HG03571 (cell line): ENCODE measurements at regions not wholly inside any gene's neighbourhood (a gene's known extent, or its start where the extent isn't known, plus 50 kb on each side); places are given as distances from the start of the nearest gene placed in this dataset.

Source experiments
- ATAC-seq: cut with Tn5 transposase; IDR thresholded peaks from one replicate; pipeline ENCODE4 v1.9.1; 2021; ENCODE audit not compliant: unreplicated experiment

GRCh38 chr2:181374781-181375675 is 82.2 kb upstream of the ITGA4 start:
- ATAC-seq = peak; percentile 56

GRCh38 chr2:181376442-181376841 is 80.7 kb upstream of the ITGA4 start:
- no peak for ATAC-seq

DNA sequence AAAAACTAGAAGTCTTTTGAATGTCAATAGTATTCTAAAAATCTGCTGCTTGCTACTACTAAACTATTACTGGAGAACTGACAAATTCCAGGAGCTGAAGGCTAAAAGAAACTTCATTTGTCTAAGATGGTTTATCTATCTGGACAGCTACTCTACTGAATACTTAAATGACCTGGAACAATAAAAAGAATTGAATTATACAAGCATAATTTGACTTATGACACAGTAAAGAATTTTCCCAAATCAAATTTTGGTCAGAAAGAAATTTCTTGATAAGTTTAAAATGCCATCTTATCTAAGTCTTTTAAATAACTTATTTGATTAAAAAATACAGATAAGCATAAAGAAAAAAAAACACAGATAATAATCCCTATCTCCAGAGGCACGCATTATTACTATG is 80.2 kb upstream of the ITGA4 start:
- ATAC-seq = no peak

GRCh38 chr2:181378491-181378890 is 78.7 kb upstream of the ITGA4 start:
- no peak for ATAC-seq

DNA sequence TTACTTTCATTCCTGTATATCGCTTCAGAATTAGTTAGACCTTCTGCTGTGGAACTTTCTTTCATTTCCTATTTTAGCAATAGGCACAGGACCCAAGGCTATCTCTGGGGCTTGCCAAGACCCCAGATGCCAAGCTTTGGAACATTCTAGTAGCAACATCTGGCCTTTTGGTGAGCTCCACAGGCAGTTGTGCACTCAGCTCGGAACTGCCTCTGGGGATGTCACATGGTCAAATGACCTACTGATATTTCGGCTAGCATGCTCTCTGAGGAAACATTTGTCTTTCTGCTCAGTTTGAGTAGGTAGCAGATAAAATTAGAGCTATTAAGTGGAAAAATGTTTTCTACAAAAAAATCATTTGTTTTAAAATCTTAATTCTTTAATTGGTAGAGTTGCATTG is 76.6 kb upstream of the ITGA4 start:
- ATAC-seq = no peak

DNA sequence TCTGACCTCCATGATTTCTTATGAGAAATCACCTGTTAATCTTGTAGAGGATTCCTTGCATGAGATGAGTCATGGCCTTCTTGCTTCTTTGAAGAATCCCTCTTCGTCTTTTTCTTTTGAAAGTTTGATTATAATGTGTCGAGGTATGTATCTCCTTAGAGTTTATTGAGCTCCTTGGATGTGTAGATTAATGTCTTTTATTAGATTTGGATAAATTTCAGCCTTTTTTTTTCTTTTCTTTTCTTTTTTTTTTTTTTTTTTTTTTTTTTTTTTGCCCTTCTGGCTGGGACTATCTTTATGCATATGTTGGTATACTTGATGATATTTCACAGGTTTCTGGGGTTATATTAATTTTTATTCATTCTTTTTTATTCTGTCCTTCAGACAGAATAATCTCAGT is 72.3 kb upstream of the ITGA4 start:
- no peak for ATAC-seq

DNA sequence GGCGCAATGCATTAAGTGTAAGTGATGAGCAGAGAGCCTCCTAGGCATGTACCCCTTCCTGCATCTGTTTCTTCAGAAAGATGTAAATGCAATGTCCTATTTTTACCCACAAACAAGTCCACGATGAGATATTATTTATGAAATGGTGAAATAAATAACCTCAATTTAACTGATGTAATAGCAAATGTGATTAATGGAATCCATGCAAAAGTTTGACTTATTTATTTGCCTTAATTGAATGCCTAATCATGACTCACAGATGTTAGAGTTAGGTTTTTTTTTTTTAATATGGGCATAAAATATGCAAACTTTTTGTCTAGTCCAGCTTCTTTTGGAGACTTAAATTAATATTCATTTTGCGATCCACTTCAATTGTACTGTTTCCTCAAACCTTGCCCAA is 67.7 kb upstream of the ITGA4 start:
- no peak for ATAC-seq

DNA sequence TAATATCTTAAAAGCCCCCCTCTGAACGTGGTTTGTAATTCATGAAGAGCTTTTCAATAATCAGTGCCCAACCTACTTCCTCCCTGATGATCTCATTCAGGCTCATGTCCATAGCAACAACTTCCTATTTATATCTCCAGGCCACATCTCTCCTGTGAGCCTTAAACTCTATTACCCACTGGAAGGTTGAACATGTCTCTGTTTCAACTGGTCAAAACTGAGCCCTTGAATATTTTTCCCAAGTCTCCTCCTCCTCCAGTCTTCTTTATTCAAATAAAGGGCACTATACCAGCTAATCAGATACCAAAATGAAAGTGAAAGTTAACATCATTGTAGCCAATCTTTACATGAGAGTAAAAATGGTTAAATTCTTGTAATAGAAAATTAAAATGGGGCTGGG is 63.7 kb upstream of the ITGA4 start:
- ATAC-seq = no peak

DNA sequence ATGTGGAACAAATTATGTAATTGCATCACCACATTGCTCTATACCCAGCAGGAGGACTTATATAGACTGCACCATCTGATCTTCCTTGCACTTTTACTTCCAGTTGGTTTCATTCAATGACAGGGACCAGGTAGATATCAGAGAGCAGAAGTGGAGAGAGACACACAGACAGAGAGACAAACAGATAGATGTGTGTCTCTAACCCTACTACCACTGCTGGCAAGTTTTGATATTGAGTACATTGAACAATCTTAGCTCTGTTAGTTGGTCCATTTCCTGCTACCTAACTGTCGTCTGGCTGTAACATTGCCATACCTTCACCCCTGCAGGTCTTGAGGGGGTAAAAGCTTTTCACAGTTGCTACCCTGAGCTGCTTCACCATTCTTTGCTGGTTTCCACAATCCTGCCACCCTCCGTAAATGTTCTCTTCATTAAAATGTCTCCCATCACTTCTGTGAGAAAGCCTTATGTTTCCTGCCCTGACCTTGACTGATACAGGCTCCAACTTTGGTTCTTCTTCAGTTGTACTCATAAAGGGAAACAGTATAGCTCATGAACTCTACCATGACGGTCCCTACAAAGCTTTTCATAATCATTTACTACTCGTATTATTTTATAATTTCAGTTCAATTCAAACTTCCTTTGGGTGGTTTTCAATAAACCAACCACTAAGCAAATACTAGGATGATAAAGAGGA is 62.3 kb upstream of the ITGA4 start:
- ATAC-seq = no peak

DNA sequence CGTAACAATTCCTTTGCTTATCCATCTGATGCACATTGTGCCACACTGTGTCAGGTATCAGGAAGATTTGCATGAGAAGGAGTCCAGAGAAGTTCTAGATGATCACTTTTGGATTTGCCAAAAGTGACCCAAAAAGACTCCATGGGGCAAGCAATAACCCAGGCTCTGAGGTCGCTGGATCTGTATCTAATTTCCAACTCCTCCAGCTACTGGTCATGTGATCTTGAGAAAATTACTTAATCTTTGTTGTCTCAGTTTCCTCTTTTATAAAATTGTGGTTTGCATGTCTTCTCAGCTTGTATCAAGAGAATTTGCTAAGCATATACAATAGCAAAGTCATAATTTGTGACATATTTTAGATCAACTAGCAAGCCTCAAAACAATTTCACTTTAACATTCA is 61.3 kb upstream of the ITGA4 start:
- no peak for ATAC-seq

DNA sequence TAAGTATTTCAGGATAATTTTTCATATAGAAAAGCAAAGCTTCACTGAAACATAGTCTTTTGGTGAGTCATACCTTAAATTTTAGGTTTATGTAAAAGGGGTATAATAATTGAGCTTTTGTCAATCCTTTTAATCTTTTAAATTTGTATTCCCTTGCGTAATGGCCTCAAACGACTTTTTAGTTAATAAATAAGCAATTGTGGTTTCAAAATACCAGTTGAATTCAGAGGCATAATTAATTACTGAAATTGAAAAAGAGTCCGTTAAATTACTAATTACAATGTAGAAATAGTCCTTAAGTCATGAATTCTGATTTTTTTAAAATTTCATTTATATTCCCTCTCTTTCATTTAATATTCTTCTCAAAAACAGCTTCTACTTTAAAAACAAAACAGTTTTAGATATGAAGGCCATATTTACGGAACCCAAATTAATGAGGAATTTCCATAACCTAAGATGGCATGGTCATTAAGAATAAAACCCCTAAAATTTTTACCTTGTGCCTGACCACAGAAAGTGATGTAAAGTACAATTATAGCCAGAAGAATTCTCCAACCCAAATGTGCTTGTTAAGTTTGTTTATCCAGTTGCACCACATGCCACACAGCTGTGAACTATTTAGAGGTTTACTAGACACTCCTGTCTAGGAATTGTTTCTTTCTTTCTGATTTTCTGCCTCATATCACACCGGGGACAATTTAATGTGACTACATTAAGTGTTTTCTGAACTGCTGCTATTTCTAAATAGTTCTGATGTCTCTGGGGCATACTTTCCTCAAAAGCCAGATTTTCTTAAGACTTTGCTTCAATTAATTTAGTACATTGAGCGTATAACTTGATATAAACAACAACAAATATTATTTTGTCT is 60.7 kb upstream of the ITGA4 start:
- no peak for ATAC-seq

- ATAC-seq = no peak
These were observed 59.9 kb upstream of the ITGA4 start for GRCh38 chr2:181397331-181397730.

DNA sequence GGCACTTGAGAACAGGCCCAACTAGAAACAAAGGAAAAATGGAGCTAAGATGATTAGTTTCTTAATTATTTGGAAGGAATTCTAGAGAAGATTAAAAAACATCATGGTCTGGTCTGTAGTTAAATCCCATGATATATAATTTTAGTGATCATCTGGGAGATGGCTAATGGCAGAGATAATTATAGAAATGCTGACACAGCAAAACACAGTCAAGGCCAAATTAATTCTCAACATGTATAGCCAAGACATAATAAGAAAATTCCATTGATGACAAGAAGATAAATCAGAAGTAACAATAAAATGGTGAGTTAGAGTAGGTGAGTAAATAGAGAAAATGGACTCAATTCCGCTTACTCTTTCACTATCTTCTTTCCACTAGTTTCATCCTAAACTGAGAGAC is 59.2 kb upstream of the ITGA4 start:
- ATAC-seq = no peak

DNA sequence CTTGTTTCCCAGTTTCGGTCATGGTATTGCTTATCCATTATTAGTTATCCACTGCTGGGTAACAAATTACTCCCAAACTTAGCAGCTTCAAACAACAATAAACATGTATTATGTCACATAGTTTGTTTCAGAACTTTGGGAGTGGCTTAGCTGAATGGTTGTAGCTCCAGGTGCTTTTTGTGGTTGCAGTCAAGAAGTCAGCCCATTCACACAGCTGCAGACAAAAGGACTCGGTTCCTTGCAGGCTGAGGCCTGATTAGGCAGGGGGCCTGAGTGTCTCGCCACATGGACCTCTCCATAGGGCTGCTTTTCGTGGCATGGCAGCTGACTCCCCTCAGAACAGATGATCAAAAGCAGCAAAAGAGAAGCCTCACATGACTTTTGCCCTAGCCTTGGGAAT is 58.2 kb upstream of the ITGA4 start:
- ATAC-seq = no peak

- ATAC-seq = no peak
These were observed 52.7 kb upstream of the ITGA4 start for GRCh38 chr2:181404472-181404871.

GRCh38 chr2:181407171-181407570 is 50.0 kb upstream of the ITGA4 start:
- no peak for ATAC-seq
